ENCODE measurements at regions not wholly inside any gene's neighbourhood (a gene's known extent, or its start where the extent isn't known, plus 50 kb on each side); places are given as distances from the start of the nearest gene placed in this dataset.

DNA sequence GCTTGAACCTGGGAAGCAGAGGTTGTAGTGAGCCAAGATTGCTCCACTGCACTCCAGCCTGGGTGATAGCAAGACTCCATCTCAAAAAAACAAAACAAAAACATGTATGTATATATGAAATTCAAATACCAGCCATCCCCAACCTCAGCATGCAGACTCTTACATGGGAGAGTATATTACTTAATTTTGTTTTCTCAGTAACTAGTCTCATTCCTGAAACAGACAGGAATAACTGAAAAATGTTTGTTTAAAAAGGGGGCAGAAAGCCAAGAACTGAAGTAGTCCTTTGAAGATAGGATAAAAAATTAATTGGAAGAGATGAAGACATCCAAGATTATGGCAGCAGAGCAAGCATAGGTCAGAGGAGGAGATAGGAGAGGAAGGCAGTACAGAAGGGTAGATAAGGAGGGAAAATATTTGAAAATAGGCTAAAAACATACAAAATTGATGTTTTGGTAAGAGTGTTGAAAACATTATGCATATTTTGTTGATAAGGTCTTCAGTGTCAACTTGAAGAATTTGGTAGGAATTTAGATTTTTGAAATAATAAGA is 309.9 kb downstream of the MAT2B start:
- DNase-seq (ENCODE audit: low read depth), result peak; percentile 37
- no peak overlapping the region for H3K4me3 ChIP-seq (ENCODE audit: low read depth, low read length)
- TF ChIP-seq, protein P1, sequence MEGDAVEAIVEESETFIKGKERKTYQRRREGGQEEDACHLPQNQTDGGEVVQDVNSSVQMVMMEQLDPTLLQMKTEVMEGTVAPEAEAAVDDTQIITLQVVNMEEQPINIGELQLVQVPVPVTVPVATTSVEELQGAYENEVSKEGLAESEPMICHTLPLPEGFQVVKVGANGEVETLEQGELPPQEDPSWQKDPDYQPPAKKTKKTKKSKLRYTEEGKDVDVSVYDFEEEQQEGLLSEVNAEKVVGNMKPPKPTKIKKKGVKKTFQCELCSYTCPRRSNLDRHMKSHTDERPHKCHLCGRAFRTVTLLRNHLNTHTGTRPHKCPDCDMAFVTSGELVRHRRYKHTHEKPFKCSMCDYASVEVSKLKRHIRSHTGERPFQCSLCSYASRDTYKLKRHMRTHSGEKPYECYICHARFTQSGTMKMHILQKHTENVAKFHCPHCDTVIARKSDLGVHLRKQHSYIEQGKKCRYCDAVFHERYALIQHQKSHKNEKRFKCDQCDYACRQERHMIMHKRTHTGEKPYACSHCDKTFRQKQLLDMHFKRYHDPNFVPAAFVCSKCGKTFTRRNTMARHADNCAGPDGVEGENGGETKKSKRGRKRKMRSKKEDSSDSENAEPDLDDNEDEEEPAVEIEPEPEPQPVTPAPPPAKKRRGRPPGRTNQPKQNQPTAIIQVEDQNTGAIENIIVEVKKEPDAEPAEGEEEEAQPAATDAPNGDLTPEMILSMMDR (IDR thresholded peaks at IDR 0.05; ENCODE audit: insufficient read depth, low read length), result no peak

DNA sequence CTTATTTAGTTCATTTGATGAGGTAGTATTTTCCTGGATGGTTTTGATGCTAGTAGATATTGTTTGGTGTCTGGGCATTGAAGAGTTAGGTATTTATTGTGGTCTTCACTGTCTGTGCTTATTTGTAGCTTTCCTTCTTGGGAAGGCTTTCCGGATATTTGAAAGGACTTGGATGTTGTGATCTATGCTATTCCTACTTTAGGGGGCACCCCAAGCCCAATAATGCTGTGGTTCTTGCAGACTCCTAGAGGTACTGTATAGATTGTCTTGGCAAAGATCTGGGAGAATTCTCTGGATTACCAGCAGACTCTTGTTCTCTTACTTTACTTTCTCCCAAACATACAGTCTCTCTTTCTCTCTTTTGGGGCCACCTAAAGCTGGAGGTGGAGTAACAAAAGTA is 315.7 kb downstream of the MAT2B start:
- no peak overlapping the region for H3K4me3 ChIP-seq (ENCODE audit: low read depth, low read length)
- TF ChIP-seq, protein P1 (IDR thresholded peaks at IDR 0.05; ENCODE audit: insufficient read depth, low read length), result no peak
- no peak for DNase-seq (ENCODE audit: low read depth)

- no peak overlapping the region for H3K4me3 ChIP-seq (ENCODE audit: low read depth, low read length)
- no peak for DNase-seq (ENCODE audit: low read depth)
- TF ChIP-seq, protein P1 (IDR thresholded peaks at IDR 0.05; ENCODE audit: insufficient read depth, low read length), result no peak
These were observed 317.1 kb downstream of the MAT2B start for GRCh38 chr5:163822548-163822947.

DNA sequence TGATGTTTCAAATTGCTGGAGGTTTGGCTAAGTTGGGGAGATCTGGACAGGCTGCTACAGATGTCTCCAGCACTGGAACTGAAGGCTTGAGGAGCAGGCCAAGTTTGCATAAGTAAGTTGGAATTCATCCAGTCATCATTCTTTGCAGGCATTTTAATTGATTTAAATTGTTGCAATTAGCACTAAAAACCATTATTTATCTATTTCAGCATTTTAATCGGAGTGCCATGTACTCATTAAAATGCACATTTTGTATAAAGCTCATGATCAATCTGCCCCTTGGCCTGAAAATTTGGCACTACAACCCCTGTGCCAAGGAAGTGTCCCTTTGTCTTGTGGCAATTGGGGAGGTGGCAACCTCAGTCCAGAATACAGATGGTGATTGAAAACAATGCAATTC is 320.2 kb downstream of the MAT2B start:
- no peak overlapping the region for H3K4me3 ChIP-seq (ENCODE audit: low read depth, low read length)
- DNase-seq (ENCODE audit: low read depth), result no peak
- TF ChIP-seq, protein P1 (IDR thresholded peaks at IDR 0.05; ENCODE audit: insufficient read depth, low read length), result no peak

- TF ChIP-seq, protein P1 (IDR thresholded peaks at IDR 0.05; ENCODE audit: insufficient read depth, low read length), result no peak
- no peak overlapping the region for H3K4me3 ChIP-seq (ENCODE audit: low read depth, low read length)
- no peak for DNase-seq (ENCODE audit: low read depth)
These were observed 320.8 kb downstream of the MAT2B start for GRCh38 chr5:163826201-163826600.

DNA sequence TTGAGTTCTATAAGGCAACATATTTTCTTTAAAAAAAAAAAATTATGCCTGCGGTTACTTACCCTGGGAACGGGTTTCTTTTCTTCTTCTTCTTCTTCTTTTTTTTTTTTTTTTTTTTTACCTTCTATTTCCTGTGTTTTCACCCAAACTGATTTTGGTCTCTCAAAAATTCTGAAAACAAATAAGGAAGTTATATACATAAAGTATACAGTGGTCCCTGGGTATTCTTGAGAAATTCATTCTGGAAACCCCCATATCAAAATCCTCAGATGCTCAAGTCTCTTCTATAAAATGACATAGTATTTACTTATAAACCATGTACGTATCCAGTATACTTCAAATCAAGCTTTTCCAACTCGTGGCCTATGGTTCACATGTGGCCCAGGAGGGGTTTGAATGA is 326.7 kb downstream of the MAT2B start:
- DNase-seq (ENCODE audit: low read depth), result no peak
- TF ChIP-seq, protein P1 (IDR thresholded peaks at IDR 0.05; ENCODE audit: insufficient read depth, low read length), result no peak
- no peak overlapping the region for H3K4me3 ChIP-seq (ENCODE audit: low read depth, low read length)

GRCh38 chr5:163838738-163839137 is 333.3 kb downstream of the MAT2B start:
- TF ChIP-seq, protein P1 (IDR thresholded peaks at IDR 0.05; ENCODE audit: insufficient read depth, low read length), result no peak
- no peak overlapping the region for H3K4me3 ChIP-seq (ENCODE audit: low read depth, low read length)
- peak; percentile 28 for DNase-seq (ENCODE audit: low read depth)
